ENCODE measurements at regions not wholly inside any gene's neighbourhood (a gene's known extent, or its start where the extent isn't known, plus 50 kb on each side); places are given as distances from the start of the nearest gene placed in this dataset.

DNA sequence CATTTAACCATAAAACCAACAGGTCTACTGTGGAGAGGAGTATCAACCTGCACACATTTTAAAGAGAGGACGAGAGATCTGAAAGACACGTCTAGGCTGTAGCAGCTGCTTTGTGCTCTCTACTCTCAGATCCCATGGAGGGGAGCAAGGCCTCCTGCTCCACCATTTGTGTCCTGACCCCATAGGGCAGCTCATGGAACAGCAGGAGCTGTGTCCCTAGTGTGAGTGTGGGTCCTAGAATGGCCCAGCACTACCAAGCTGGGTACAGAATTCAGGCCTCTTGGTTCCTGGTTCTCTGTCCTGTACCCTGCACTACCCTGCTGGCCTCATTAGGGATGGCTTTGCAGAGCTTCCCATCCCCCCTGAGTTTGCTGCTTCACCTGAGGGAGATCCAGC is 76.5 kb downstream of the DHCR7 start:
- TF ChIP-seq POLR2A (IDR thresholded peaks at IDR 0.05) (no peak), CTCF (IDR thresholded peaks at IDR 0.05) (no peak)
